Middle frontal gyrus (tissue), 1 donor: ENCODE measurements at regions not wholly inside any gene's neighbourhood (a gene's known extent, or its start where the extent isn't known, plus 50 kb on each side); places are given as distances from the start of the nearest gene placed in this dataset.
"Not testable (repeated sequence)": the region's sequence is repeated elsewhere in the genome, so short reads cannot be mapped to it uniquely, and the experiment has no call there.

Source experiments
- DNase-seq: peaks from one replicate; pipeline ENCODE4 v3.0.0-alpha.2; 2015; ENCODE audit warnings: low spot score; ENCODE audit errors: extremely low spot score

DNA sequence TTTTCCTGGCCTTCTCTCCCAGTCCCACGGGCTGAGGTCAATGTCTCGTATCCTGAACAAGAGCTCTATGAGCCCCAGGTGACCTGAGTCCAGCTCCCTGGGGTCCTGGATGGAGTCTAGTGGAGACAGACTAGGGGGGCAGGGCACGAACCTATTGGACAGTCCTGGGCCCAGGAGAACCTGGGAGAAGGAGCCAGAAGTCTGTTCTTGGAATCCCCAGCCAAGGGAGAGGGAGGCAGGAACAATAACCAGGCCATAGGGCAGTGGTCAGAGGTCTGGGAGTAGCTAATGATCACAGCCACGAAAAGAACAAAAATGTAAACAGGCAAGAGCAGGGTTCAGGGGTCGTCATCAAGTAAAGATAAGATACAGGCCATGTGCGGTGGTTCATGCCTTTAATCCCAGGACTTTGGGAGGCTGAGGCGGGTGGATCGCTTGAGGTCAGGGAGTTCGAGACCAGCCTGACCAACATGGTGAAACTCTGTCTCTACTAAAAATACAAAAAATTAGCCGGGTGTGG is 60.8 kb downstream of the COPRS start:
- DNase-seq, result no peak

GRCh38 chr17:31795941-31796340 is 63.1 kb downstream of the COPRS start:
- DNase-seq, result not testable (repeated sequence)

- DNase-seq, result no peak
Measured at GRCh38 chr17:31794111-31794510, 64.9 kb downstream of the COPRS start.

GRCh38 chr17:31793634-31794033 is 65.4 kb downstream of the COPRS start:
- not testable (repeated sequence) for DNase-seq

DNA sequence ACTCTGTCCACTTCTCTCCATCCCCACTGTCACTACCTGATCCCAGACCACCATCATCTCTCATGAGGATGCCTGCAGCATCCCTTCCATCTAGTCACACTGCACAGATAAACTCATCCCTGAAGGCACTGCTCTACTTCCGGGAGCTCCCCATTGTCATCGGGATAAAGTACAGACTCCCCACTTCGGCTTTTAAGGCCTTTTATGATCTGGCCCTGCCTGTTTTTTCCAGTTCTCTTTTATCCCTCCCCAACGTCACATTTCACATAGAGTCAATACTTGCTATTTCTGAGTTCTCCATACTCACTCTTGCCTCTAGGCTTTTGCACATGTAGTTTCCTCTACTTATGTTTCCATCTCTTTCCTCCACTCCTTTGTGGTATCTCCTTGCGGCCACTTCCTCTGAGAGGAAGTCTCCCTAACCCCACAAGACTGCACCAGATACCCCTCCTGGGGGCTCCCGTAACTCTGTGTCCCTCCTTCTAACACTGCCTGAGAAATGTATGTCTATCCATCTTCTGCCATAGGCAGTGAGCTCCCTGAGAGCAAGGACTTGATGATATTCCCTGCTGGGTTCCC is 66.9 kb downstream of the COPRS start:
- no peak for DNase-seq

DNA sequence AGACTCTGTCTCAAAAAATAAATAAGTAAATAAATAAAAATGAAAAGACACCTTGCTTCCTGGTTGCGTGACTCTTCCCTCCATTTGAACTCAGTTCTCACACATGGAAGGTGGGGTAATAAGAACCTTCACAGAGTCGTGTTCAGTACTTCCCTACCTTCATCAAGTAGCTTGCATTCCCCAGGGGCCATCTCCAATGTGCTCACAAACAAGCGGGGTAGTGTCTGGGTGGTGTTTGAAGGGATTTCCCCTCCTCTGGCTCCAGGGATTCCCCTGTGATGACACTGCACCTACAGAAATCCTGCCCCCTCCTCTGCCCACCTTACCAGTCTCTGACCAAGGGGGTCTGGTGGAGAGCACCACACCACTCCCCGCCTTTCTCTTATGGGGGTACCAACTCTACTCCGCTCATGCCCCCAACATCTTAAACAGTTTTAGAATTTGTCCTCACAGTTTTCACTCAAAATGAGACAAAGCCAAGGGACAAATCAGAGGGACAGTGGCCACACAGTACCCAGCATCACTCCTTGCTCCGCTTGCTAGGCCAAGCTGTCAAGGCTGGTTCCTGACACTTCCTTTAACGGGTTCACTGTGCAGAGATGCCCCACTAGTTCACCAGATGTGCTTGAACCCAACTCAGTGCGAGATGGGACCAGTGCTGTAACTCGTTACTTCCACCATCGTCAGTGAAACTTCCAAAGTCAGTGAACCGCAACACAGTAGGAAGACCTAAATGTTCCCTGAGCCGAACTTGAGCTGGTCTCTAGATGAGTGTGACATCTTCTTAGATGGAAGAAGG is 69.1 kb downstream of the COPRS start:
- DNase-seq, result no peak

DNA sequence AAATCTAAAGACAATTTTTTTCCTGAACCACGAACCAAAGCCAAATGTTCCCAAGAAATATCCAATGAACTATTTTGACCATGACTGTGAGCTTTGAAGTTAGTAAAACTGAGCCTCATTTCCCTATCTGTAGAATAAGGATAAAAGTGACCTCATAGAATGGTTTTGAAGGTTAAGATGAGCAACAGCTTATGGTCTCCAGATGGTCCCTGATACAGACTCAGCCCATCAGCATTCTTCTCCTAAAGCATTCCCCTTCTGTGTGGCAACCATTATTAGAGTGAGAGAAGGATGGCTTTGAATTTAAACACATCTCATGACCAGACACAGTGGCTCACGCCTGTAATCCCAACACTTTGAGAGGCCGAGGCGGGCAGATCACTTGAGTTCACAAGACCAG is 70.1 kb downstream of the COPRS start:
- DNase-seq, result no peak

DNA sequence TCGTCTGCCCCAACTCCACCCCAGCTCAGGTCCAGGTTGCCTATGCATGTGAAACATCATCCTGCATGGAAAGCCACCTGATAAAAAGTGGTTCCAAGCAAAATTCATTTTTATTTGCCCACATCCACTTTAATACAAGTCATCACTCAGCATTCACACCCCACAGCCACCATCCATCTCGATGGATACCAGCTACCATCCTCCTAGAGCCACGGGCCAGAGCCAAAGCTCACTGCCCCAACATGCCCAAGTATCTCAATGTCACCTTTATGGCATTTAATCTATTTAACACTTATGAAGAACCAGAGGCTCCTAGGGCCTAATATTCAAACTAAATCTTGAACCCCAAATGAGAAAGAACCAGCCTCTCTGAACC is 70.5 kb downstream of the COPRS start:
- DNase-seq, result no peak

GRCh38 chr17:31787857-31788570 is 71.0 kb downstream of the COPRS start:
- no peak for DNase-seq

DNA sequence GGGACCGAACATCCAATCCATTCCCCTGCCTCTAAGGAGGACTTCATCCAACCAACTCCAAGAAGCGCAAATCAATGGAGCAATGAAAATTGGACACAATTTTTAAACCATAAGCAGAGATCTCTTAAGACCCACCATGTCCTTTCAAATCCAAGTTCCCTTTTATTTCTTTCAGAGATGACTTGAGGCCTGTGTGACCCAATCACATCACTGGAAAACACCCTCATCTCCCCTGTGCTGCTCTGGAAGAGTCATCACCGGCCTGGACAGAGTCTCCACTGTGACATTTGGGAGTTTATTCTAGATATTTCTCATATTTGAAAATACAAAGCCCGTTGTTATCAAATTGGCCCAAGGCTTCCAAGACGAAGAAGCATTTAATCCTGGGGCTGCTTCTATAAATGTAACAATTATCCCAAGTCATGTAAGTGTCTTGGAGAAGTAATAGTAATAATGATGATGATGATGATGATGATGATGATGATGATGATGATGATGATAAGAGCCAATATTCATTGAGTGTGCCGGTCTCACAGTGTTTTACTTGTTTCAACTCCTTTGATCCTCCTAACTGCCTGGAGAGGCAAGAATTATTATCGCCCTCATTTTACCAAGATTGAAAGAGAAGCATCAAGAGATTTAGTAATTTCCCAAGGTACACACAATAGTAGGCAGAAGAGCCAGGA is 72.1 kb downstream of the COPRS start:
- no peak for DNase-seq

DNA sequence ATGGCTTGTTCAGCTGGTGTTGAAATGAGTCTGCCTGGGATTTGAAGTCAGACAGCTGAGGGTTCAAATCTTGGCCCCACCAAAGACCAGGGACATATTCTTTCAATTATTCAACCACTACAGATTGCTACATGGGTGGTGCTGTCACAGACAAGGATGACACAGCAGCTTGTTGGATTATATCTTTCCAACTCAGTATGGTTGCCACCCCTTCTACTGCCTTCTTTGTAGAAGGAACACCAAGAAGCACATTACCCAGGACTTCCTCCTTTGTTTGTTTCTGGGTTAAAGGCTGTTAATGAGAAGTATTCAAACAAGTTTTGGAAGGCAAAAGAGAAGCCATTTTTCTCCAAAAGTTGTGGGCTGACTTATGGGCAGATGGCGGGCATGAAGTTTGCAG is 78.6 kb downstream of the COPRS start:
- no peak for DNase-seq

DNA sequence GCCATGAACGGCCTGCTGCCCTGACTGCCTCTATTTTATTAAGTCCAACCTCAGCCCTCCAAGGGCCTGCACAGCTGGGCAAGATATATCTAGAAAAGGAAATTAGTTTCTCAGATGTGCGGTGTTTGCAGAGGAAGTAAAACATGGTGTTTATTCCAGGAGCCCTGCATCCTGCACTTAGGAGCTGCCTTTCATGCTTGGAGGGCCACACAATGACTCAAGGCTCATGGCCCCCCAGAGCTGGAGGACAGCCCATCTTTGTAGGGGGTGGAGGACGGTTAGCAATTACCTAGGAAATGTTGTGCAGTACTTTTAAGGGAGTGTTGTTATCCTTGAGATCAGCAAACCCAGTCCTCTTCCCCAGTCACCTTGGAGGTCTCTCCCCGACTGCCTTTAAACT is 80.5 kb downstream of the COPRS start:
- DNase-seq, result no peak

GRCh38 chr17:31771328-31771727 is 87.7 kb downstream of the COPRS start:
- DNase-seq, result not testable (repeated sequence)

DNA sequence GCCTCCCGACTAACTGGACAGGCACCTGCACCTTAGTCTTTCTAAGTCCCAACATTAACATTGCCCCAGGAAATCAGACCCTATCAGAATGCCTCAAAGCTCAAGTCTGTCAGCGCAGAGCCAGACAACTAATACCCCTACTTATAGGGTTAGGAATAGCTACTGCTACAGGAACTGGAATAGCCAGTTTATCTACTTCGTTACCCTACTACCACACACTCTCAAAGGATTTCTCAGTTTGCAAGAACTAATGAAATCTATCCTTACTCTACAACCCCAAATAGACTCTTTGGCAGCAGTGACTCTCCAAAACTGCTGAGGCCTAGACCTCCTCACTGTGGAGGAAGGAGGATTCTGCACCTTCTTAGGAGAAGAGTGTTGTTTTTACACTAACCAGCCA is 88.5 kb downstream of the COPRS start:
- DNase-seq, result not testable (repeated sequence)

- DNase-seq, result not testable (repeated sequence)
Measured at GRCh38 chr17:31761836-31762510, 97.1 kb downstream of the COPRS start.

GRCh38 chr17:31758646-31759045 is 100.4 kb downstream of the COPRS start:
- no peak for DNase-seq

DNA sequence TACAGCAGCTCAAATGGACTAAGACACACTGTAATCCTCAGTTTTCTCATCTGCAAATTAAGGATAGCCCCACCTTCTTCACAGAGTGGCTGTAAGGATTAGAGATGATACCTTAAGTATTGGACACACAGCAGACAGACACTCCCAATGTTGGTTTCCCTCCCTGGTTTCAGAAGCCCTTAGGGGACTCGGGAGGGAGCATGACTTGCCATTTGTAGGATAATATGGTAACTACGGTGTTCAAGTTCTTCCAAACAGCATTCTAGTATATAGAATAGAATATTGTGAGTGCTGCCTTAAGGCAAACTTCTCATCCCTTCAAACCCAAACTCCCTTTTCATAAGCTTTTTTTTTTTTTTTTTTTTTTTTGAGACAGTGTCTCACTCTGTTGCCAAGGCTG is 101.9 kb downstream of the COPRS start:
- no peak for DNase-seq

DNA sequence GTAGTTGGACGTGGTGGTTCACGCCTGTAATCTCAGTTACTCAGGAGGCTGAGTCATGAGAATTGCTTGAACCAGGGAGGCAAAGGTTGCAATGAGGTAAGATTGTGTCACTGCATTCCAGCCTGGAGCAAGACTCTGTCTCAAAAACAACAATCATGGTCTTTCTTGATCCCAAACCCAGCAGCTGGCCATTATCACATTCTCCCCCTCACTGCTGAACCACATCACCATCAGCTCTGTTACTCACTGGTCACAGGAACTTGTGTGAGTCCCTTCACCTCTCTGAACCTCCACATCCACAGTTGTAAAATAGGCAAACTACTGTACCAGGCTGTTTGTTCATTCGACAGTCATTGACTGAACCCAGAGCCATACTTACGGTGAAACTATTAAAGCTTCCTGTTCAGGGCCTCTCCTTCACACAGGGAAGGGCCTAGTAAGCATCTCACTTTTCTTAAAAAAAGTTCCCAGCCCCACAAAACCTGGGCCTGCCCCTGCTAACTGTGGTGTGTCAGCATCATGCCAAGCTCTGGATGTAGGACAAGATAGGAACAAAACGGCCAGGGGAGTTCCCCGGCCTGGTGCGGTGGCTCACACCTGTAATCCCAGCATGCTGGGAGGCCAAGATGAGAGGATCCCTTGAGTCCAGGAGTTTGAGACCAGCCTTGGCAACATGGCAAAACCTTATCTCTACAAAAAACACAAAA is 104.7 kb downstream of the COPRS start:
- no peak for DNase-seq

DNA sequence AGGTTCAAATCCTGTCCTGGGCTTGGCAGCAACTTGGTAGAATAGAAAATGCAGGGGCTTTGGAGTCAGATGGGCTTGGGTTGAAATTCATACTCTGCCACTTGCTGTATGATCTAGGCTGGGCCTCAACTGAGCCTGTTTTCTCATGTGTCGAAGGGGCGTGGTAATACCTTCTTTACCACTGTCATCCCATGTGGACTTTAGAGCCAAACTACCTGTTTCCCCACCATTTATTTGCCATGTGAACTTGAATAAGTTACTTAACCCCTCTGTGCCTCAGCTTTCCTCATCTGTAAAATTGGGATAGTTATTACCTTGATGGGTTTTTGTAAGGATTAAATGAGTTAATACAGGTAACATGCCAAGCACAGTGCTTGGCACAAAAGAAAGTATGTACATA is 106.0 kb downstream of the COPRS start:
- DNase-seq, result no peak

- no peak for DNase-seq
Measured at GRCh38 chr17:31752584-31752983, 106.5 kb downstream of the COPRS start.

GRCh38 chr17:31750578-31750977 is 108.5 kb downstream of the COPRS start:
- DNase-seq, result no peak
